ENCODE measurements at regions not wholly inside any gene's neighbourhood (a gene's known extent, or its start where the extent isn't known, plus 50 kb on each side); places are given as distances from the start of the nearest gene placed in this dataset.

GRCh38 chr2:15094161-15094560 lies 461.6 kb downstream of the LRATD1 start:
- no peak for ATAC-seq
- Histone ChIP-seq H3K36me3 (ENCODE audit: low read depth) (no peaks in the 10 kb centered on the region), H3K9me3 (no peaks in the 10 kb centered on the region), H3K4me3 (no peak overlapping the region), H3K4me1 (ENCODE audit: low read depth) (no peaks in the 10 kb centered on the region)
- no peak for TF ChIP-seq CTCF (IDR thresholded peaks at IDR 0.05)
- DNase-seq = no peak
- intact Hi-C loops (cut with DNase I, micrococcal nuclease) = no loop called here

- H3K9me3 ChIP-seq = no peaks in the 10 kb centered on the region
- H3K36me3 ChIP-seq (ENCODE audit: low read depth) = no peaks in the 10 kb centered on the region
- no peak for TF ChIP-seq CTCF (IDR thresholded peaks at IDR 0.05)
- no peak for ATAC-seq
- intact Hi-C loops (cut with DNase I, micrococcal nuclease) = no loop called here
- H3K4me3 ChIP-seq = no peak overlapping the region
- no peak for DNase-seq
- H3K4me1 ChIP-seq (ENCODE audit: low read depth) = no peaks in the 10 kb centered on the region
Observed at GRCh38 chr2:15096873-15097272, 464.3 kb downstream of the NBAS start.

- no peaks in the 10 kb centered on the region for H3K36me3 ChIP-seq (ENCODE audit: low read depth)
- ATAC-seq = no peak
Observed at GRCh38 chr2:15107137-15107536, 454.0 kb downstream of the NBAS start.

GRCh38 chr2:15111718-15112117 lies 449.4 kb downstream of the NBAS start:
- ATAC-seq (no peak), DNase-seq (no peak)
- peaks cover 21% of the 10 kb centered on the region for H3K9me3 ChIP-seq
- TF ChIP-seq CTCF (IDR thresholded peaks at IDR 0.05) = no peak
- no peaks in the 10 kb centered on the region for H3K36me3 ChIP-seq (ENCODE audit: low read depth)
- H3K4me1 ChIP-seq (ENCODE audit: low read depth) = no peaks in the 10 kb centered on the region
- intact Hi-C loops (cut with DNase I, micrococcal nuclease) = no loop called here
- H3K4me3 ChIP-seq = no peak overlapping the region

More at GRCh38 chr2:15107137-15107536, 454.0 kb downstream of the NBAS start:
- H3K4me1 ChIP-seq (ENCODE audit: low read depth) = no peaks in the 10 kb centered on the region
- intact Hi-C loops (cut with DNase I, micrococcal nuclease) = no loop called here
- H3K9me3 ChIP-seq = peaks cover 12% of the 10 kb centered on the region
- no peak for TF ChIP-seq CTCF (IDR thresholded peaks at IDR 0.05)
- DNase-seq = peak in 1 of 3 donors; percentile 3
- no peak overlapping the region for H3K4me3 ChIP-seq

GRCh38 chr2:15112216-15112615 lies 448.9 kb downstream of the NBAS start:
- intact Hi-C loops (cut with DNase I, micrococcal nuclease) = no loop called here
- Histone ChIP-seq H3K36me3 (ENCODE audit: low read depth) (no peaks in the 10 kb centered on the region), H3K4me3 (no peak overlapping the region), H3K9me3 (peaks cover 21% of the 10 kb centered on the region), H3K4me1 (ENCODE audit: low read depth) (no peaks in the 10 kb centered on the region)
- DNase-seq (no peak), ATAC-seq (no peak)
- TF ChIP-seq CTCF (IDR thresholded peaks at IDR 0.05) = no peak

- TF ChIP-seq CTCF (IDR thresholded peaks at IDR 0.05) = no peak
- Histone ChIP-seq H3K9me3 (peaks cover 21% of the 10 kb centered on the region), H3K4me3 (no peak overlapping the region), H3K4me1 (ENCODE audit: low read depth) (no peaks in the 10 kb centered on the region), H3K36me3 (ENCODE audit: low read depth) (no peaks in the 10 kb centered on the region)
- ATAC-seq (no peak), DNase-seq (no peak)
- intact Hi-C loops (cut with DNase I, micrococcal nuclease) = no loop called here
Observed at GRCh38 chr2:15115776-15116175, 445.4 kb downstream of the NBAS start.

Measured in mucosa of descending colon (tissue), 3 donors.